Liver (tissue), 3 donors: ENCODE measurements at regions not wholly inside any gene's neighbourhood (a gene's known extent, or its start where the extent isn't known, plus 50 kb on each side); places are given as distances from the start of the nearest gene placed in this dataset.

ENCODE experiments used
- GABPA ChIP-seq, 2 donors: IDR thresholded peaks in 1 of 2; conservative IDR thresholded peaks in 1 of 2; 2 replicates each; pipeline ENCODE4 v1.6.1; 2016; ENCODE audit warnings: antibody characterized with exemption in 2 of 2, mild to moderate bottlenecking in 1 of 2, moderate library complexity in 1 of 2
- MAX ChIP-seq: IDR thresholded peaks from 2 replicates; pipeline ENCODE4 v1.6.1; 2016; ENCODE audit warnings: antibody characterized with exemption
- RAD21 ChIP-seq, 2 donors: IDR thresholded peaks; 2 replicates each; pipeline ENCODE4 v1.6.1; 2016; ENCODE audit warnings: antibody characterized with exemption in 2 of 2, mild to moderate bottlenecking in 2 of 2
- SP1 ChIP-seq: IDR thresholded peaks from 2 replicates; pipeline ENCODE4 v1.6.1; 2018; ENCODE audit warnings: antibody characterized with exemption, mild to moderate bottlenecking
- TAF1 ChIP-seq: conservative IDR thresholded peaks from 2 replicates; pipeline ENCODE4 v1.6.1; 2016; ENCODE audit warnings: antibody characterized with exemption, mild to moderate bottlenecking
- TF ChIP-seq, protein P1 (sequence below): fragments of 150-350 bp; IDR thresholded peaks from 2 replicates; pipeline ENCODE4 v1.5.1; 2017; ENCODE audit warnings: improper control_type of control experiment, low read depth, low read length; ENCODE audit not compliant: missing input control
- TF ChIP-seq, protein P2 (sequence below): IDR thresholded peaks from 2 replicates; pipeline ENCODE4 v1.6.1; 2016; ENCODE audit warnings: antibody characterized with exemption, mild to moderate bottlenecking
- TF ChIP-seq, protein P3 (sequence below): IDR thresholded peaks from 2 replicates; pipeline ENCODE4 v1.6.1; 2016; ENCODE audit warnings: antibody characterized with exemption
- TF ChIP-seq, protein P4 (sequence below): IDR thresholded peaks from 2 replicates; pipeline ENCODE4 v1.6.1; 2016; ENCODE audit warnings: antibody characterized with exemption
- donor health status: healthy.
- donor health status: healthy.

GRCh38 chr6:169839493-169839892, 88.1 kb downstream of the ERMARD start:
- TF ChIP-seq, protein P1, sequence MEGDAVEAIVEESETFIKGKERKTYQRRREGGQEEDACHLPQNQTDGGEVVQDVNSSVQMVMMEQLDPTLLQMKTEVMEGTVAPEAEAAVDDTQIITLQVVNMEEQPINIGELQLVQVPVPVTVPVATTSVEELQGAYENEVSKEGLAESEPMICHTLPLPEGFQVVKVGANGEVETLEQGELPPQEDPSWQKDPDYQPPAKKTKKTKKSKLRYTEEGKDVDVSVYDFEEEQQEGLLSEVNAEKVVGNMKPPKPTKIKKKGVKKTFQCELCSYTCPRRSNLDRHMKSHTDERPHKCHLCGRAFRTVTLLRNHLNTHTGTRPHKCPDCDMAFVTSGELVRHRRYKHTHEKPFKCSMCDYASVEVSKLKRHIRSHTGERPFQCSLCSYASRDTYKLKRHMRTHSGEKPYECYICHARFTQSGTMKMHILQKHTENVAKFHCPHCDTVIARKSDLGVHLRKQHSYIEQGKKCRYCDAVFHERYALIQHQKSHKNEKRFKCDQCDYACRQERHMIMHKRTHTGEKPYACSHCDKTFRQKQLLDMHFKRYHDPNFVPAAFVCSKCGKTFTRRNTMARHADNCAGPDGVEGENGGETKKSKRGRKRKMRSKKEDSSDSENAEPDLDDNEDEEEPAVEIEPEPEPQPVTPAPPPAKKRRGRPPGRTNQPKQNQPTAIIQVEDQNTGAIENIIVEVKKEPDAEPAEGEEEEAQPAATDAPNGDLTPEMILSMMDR: no peak
- TF ChIP-seq, protein P2, sequence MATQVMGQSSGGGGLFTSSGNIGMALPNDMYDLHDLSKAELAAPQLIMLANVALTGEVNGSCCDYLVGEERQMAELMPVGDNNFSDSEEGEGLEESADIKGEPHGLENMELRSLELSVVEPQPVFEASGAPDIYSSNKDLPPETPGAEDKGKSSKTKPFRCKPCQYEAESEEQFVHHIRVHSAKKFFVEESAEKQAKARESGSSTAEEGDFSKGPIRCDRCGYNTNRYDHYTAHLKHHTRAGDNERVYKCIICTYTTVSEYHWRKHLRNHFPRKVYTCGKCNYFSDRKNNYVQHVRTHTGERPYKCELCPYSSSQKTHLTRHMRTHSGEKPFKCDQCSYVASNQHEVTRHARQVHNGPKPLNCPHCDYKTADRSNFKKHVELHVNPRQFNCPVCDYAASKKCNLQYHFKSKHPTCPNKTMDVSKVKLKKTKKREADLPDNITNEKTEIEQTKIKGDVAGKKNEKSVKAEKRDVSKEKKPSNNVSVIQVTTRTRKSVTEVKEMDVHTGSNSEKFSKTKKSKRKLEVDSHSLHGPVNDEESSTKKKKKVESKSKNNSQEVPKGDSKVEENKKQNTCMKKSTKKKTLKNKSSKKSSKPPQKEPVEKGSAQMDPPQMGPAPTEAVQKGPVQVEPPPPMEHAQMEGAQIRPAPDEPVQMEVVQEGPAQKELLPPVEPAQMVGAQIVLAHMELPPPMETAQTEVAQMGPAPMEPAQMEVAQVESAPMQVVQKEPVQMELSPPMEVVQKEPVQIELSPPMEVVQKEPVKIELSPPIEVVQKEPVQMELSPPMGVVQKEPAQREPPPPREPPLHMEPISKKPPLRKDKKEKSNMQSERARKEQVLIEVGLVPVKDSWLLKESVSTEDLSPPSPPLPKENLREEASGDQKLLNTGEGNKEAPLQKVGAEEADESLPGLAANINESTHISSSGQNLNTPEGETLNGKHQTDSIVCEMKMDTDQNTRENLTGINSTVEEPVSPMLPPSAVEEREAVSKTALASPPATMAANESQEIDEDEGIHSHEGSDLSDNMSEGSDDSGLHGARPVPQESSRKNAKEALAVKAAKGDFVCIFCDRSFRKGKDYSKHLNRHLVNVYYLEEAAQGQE: no peak
- no peak for TF ChIP-seq MAX
- TF ChIP-seq SP1: no peak
- TF ChIP-seq RAD21 (IDR thresholded peaks at IDR 0.05): no peak
- TF ChIP-seq, protein P3, sequence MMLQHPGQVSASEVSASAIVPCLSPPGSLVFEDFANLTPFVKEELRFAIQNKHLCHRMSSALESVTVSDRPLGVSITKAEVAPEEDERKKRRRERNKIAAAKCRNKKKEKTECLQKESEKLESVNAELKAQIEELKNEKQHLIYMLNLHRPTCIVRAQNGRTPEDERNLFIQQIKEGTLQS: no peak
- no peak for TF ChIP-seq TAF1
- TF ChIP-seq GABPA (IDR thresholded peaks at IDR 0.05 in 1 of 2, conservative IDR thresholded peaks at IDR 0.05 in 1 of 2): no peak
- TF ChIP-seq, protein P4, sequence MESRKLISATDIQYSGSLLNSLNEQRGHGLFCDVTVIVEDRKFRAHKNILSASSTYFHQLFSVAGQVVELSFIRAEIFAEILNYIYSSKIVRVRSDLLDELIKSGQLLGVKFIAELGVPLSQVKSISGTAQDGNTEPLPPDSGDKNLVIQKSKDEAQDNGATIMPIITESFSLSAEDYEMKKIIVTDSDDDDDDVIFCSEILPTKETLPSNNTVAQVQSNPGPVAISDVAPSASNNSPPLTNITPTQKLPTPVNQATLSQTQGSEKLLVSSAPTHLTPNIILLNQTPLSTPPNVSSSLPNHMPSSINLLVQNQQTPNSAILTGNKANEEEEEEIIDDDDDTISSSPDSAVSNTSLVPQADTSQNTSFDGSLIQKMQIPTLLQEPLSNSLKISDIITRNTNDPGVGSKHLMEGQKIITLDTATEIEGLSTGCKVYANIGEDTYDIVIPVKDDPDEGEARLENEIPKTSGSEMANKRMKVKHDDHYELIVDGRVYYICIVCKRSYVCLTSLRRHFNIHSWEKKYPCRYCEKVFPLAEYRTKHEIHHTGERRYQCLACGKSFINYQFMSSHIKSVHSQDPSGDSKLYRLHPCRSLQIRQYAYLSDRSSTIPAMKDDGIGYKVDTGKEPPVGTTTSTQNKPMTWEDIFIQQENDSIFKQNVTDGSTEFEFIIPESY: no peak
